ENCODE measurements at regions not wholly inside any gene's neighbourhood (a gene's known extent, or its start where the extent isn't known, plus 50 kb on each side); places are given as distances from the start of the nearest gene placed in this dataset.

DNA sequence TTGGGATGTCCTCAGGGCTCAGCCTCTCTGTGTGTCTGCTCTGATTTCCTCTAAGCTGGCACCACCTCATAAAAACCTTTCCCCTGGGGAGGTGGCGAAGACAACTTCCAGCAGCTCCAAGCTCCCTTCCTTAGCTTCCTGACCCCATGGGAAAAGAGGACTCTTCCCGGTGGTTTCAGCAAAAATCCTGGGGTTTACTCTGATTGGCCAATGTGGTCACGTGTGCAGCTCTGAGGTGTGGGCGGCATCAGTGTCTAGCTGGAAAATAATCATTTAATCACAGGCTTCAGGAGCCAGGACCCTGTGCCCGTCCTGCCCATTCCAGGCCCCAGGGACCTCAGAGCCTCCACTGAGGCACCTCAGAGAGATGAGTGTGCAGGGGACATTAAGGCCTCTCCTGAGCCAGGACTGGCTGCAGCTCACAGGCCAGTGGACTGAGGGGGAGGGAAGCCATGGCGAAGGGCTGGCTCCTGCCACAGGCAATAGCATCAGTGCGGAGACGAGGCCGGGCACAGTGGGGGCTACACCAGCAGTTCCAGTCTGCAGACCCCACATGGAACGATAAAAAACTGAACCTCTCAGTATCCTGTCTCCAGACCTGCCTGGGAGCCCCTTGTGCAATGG lies 104.1 kb downstream of the TPRA1 start:
- H3K36me3 ChIP-seq (ENCODE audit: control insufficient read depth in 1 of 2, insufficient read depth in 2 of 2, low read length in 1 of 2) = no peaks in the 10 kb centered on the region
- no peak overlapping the region for H3K4me3 ChIP-seq (ENCODE audit: low read length in 2 of 2)
- H3K4me1 ChIP-seq (ENCODE audit: control insufficient read depth in 1 of 2, insufficient read depth in 2 of 2, low read length in 2 of 2) = no peaks in the 10 kb centered on the region
- 87 to 89% methylated on average over 10 of the region's 10 CpGs for WGBS, 2 donors
- DNase-seq (peak in 1 of 2 donors; percentile 44), ATAC-seq (ENCODE audit: low FRiP score) (no peak)
- H3K27ac ChIP-seq (ENCODE audit: low read depth in 1 of 2, low read length in 2 of 2) = no peak overlapping the region
- H3K27me3 ChIP-seq (ENCODE audit: control insufficient read depth in 1 of 2, insufficient read depth in 2 of 2, low read length in 1 of 2) = no peaks in the 10 kb centered on the region
- intact Hi-C loops (cut with DNase I) = no loop called here
- no peaks in the 10 kb centered on the region for H3K9me3 ChIP-seq (ENCODE audit: control insufficient read depth, low read length)

DNA sequence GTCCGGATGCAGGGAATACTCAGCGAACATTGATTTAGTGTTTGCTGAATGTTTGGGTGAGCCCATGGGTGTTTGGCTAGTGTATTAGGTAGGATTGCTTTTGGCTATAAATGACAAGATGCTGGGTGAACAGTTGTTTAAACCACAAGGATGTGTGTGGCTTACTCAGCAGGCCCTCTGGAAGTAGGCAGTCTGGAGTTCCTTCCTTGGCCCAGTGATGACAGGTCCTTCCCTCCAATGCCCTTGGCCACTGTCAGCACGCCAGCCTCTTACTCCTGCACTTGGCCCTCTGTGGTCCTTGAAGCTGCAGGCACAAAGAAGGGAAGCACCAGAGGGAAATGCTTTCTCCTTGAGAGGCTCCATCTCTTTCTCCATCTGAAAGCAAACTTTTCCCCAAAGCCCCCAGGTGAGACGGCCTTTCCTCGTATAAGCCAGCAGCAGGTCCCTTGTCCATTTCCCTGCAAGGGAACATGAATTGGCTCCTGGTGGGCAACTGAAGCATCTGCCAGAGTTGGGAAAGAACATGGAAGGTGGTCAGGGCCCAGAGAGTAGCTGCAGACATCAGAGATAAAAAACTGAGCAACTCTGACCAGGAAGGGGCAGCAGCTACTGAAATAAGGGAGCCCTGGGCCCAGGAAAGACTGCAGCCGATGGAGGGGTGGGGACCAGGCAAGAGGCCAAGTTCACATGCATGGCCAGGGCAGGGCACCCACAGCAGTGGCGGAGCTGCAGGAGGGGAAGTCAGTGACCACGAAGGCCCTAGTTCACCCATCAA lies 105.0 kb downstream of the TPRA1 start:
- Histone ChIP-seq H3K36me3 (ENCODE audit: control insufficient read depth in 1 of 2, insufficient read depth in 2 of 2, low read length in 1 of 2) (no peaks in the 10 kb centered on the region), H3K27ac (ENCODE audit: low read depth in 1 of 2, low read length in 2 of 2) (no peak overlapping the region), H3K4me3 (ENCODE audit: low read length in 2 of 2) (no peak overlapping the region), H3K4me1 (ENCODE audit: control insufficient read depth in 1 of 2, insufficient read depth in 2 of 2, low read length in 2 of 2) (no peaks in the 10 kb centered on the region), H3K27me3 (ENCODE audit: control insufficient read depth in 1 of 2, insufficient read depth in 2 of 2, low read length in 1 of 2) (no peaks in the 10 kb centered on the region), H3K9me3 (ENCODE audit: control insufficient read depth, low read length) (no peaks in the 10 kb centered on the region)
- DNase-seq (peak in 1 of 2 donors; percentile 44), ATAC-seq (ENCODE audit: low FRiP score) (no peak)
- intact Hi-C loops (cut with DNase I) = no loop called here
- WGBS, 2 donors = 89 to 90% methylated on average over 8 of the region's 8 CpGs

DNA sequence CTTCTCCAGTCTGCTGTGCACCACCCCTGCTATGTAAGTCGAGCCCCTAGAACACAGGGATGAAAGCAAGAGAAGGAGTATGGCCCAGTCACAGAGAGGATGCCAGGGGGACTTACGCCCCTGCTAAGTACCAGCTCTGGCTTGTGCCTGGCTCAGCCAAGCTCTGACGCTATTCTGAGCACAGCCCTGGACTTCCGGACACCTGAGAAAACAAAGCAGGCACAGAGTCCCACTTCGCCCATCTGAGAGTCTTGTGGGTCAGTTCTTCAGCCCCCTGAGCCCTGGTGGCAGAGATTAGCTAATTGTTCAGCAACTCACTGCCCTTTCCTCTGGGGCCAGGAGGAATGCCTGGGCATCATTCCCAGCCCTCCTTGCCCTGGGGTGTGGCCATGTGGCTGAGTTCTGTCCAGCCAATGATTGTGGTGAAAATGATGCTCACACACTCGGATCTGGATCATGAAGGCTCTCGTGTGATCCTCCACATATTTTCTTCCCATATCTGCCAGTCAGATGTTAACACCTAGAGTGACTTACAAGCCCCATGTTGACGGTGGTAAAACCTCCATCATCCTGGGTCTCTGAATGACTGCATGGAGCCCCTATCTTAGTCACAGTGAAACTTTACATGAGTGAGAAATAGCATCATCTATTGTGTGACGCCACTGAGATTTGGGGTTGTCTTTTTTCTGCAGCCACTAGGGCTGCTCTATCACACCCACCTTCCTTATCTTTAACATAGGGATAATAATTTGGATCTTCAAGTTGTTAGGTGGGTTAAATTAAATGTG lies 105.7 kb downstream of the TPRA1 start:
- Histone ChIP-seq H3K27ac (ENCODE audit: low read depth in 1 of 2, low read length in 2 of 2) (no peak overlapping the region), H3K4me3 (ENCODE audit: low read length in 2 of 2) (no peak overlapping the region), H3K36me3 (ENCODE audit: control insufficient read depth in 1 of 2, insufficient read depth in 2 of 2, low read length in 1 of 2) (no peaks in the 10 kb centered on the region), H3K4me1 (ENCODE audit: control insufficient read depth in 1 of 2, insufficient read depth in 2 of 2, low read length in 2 of 2) (no peaks in the 10 kb centered on the region), H3K27me3 (ENCODE audit: control insufficient read depth in 1 of 2, insufficient read depth in 2 of 2, low read length in 1 of 2) (no peaks in the 10 kb centered on the region), H3K9me3 (ENCODE audit: control insufficient read depth, low read length) (no peaks in the 10 kb centered on the region)
- DNase-seq (peak in 1 of 2 donors; percentile 22), ATAC-seq (ENCODE audit: low FRiP score) (no peak)
- WGBS, 2 donors = 35 to 44% methylated on average over 9 of the region's 9 CpGs
- intact Hi-C loops (cut with DNase I) = no loop called here

DNA sequence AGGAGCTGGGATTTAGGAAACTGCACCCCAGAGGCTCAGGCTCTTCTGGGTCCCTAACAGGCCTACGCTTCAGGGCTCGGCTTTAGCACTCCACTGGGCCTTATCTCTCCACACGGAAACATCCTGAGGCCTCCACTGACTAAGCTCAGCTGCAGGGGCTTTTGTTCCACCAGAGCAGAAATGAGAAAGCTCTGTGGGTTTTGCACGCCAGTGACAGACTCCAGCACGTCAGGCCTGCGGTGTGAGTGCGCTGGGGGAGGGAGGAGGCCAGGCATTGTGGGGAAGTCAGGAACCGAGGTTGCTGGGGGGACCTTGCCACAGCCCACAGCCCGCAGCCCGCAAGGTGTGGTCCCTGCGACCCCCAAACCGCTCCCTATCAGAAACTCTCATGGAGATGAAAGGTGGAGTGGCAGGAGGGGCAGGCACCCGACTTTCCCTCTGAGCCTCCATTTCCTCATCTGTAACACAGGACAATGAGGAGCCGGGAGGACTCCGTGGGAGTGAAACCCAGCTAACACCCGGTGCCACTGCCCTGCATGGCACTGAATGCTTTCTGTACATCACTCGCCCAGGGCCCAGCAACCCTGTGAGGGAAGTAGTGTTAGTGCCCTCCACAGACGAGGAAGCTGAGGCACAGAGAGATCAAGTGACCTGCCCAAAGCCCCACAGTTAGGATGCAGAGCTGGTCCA lies 106.5 kb downstream of the TPRA1 start:
- Histone ChIP-seq H3K4me3 (ENCODE audit: low read length in 2 of 2) (no peak overlapping the region), H3K27ac (ENCODE audit: low read depth in 1 of 2, low read length in 2 of 2) (no peak overlapping the region), H3K27me3 (ENCODE audit: control insufficient read depth in 1 of 2, insufficient read depth in 2 of 2, low read length in 1 of 2) (no peaks in the 10 kb centered on the region), H3K36me3 (ENCODE audit: control insufficient read depth in 1 of 2, insufficient read depth in 2 of 2, low read length in 1 of 2) (no peaks in the 10 kb centered on the region), H3K4me1 (ENCODE audit: control insufficient read depth in 1 of 2, insufficient read depth in 2 of 2, low read length in 2 of 2) (no peaks in the 10 kb centered on the region), H3K9me3 (ENCODE audit: control insufficient read depth, low read length) (no peaks in the 10 kb centered on the region)
- intact Hi-C loops (cut with DNase I) = no loop called here
- ATAC-seq (ENCODE audit: low FRiP score) = no peak
- DNase-seq = peak in 1 of 2 donors; percentile 40
- whole genome bisulfite sequencing, 2 donors = 83 to 85% methylated on average over 18 of the region's 18 CpGs

DNA sequence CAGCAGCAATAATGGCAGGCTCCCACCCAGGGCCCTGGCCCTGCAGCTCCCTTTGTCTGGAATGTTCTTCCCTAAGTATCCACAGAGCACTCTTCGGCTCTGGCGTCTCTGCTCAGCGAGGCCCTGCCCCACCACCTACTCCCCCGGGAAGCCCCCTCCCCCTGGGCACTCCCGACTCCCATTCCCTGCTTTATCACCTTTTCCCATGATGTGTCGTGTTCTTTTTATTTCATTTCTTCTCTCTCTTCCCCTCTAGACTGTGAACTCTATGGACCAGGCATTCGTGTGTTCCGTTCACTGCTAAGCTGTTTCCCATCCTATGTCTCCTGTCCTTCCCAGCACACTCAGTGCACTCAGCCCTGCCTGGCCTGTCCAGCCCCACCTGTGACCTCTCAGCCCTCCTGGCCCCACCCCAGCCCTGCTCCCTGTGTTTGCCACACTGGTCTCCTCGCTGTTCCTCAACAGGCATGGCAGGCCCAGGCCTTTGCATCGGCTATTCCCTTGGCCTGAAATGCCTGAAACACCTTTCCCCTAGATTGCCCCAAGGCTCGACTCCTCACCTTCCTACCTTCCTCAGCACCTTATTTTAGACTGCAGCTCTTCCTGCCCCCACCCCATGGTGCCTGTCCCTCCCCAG lies 107.4 kb downstream of the TPRA1 start:
- intact Hi-C loops (cut with DNase I) = no loop called here
- H3K27me3 ChIP-seq (ENCODE audit: control insufficient read depth in 1 of 2, insufficient read depth in 2 of 2, low read length in 1 of 2) = no peaks in the 10 kb centered on the region
- 90 to 91% methylated on average over 10 to 11 of the region's 11 CpGs for WGBS, 2 donors
- DNase-seq (peak in 1 of 2 donors; percentile 58), ATAC-seq (ENCODE audit: low FRiP score) (no peak)
- H3K4me3 ChIP-seq (ENCODE audit: low read length in 2 of 2) = no peak overlapping the region
- no peaks in the 10 kb centered on the region for H3K4me1 ChIP-seq (ENCODE audit: control insufficient read depth in 1 of 2, insufficient read depth in 2 of 2, low read length in 2 of 2)
- H3K27ac ChIP-seq (ENCODE audit: low read depth in 1 of 2, low read length in 2 of 2) = no peak overlapping the region
- H3K9me3 ChIP-seq (ENCODE audit: control insufficient read depth, low read length) = no peaks in the 10 kb centered on the region
- no peaks in the 10 kb centered on the region for H3K36me3 ChIP-seq (ENCODE audit: control insufficient read depth in 1 of 2, insufficient read depth in 2 of 2, low read length in 1 of 2)

DNA sequence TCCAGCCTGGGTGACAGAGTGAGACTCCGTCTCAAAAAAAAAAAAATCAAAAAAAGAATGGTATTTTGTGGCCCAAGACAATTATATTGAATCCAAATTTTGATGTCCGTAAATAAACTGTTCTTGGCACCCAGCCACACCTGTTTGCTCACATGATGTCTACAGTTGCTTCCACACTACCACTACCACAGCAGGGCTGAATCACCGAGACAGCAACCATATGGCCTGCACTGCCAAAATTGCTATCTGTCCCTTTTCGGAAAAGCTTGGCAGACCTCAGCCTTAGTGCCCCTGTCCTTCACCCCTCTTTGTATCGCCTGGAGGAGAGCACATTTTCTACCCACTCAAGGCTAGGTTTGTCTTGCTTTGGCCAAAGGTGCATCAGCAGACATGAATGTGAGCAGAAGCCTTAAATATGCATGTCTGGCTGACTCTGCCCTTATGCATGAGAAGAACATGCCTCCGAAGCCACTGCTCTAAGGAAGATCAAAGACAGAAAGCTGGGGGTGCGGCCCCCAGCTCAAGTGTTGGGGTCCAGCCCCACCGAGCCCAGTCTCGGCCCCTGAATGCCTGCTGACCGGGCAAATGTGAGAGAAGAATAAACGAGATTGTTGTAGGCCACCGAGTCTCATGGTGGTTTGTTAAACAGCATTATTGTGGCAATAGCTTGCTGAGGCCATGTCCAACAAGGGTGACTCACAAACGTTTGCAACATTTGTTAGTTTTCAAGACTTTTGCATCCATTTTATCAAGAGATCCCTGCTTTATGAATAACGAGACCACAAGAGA lies 108.1 kb downstream of the TPRA1 start:
- Histone ChIP-seq H3K36me3 (ENCODE audit: control insufficient read depth in 1 of 2, insufficient read depth in 2 of 2, low read length in 1 of 2) (no peaks in the 10 kb centered on the region), H3K4me3 (ENCODE audit: low read length in 2 of 2) (no peak overlapping the region), H3K27me3 (ENCODE audit: control insufficient read depth in 1 of 2, insufficient read depth in 2 of 2, low read length in 1 of 2) (no peaks in the 10 kb centered on the region), H3K27ac (ENCODE audit: low read depth in 1 of 2, low read length in 2 of 2) (no peak overlapping the region), H3K9me3 (ENCODE audit: control insufficient read depth, low read length) (no peaks in the 10 kb centered on the region), H3K4me1 (ENCODE audit: control insufficient read depth in 1 of 2, insufficient read depth in 2 of 2, low read length in 2 of 2) (no peaks in the 10 kb centered on the region)
- no peak for ATAC-seq (ENCODE audit: low FRiP score)
- intact Hi-C loops (cut with DNase I) = no loop called here
- WGBS, 2 donors = 89% methylated on average over 14 of the region's 14 CpGs
- DNase-seq = peak in 1 of 2 donors; percentile 25

DNA sequence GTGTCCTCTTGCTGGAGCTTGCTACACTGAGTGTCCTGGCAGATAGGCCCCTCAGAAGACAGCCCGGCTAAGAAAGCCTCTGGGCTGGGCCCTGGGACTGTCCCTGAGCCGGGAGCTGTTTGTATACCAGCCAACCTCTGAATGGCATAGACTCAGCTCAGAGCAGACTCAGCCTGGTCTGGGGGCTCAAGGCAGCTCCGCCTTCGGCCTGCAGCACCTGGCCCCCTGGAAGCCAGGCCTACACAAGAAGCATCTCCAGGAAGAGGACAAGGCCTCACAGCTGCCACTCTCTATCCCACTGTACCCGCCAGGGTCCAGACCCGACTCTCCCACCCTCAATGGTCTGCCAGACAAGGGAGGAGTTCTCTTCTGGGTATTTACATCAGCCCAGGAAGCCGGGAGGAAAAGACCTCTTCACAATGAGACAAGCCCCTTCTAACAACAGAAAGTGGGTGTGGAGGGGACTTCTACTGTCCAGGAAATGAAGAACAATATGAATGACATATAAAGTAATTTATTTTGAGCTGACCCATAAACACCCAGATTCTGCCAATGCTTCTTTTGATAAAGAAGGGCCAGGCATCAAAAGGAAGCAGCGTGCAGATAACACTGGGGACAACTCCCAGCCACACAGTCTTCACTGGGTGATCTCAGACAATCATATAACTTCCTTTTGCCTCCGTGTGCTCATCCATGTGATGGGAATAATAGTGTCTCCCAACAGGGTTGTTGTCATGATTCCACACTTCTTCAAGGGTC lies 110.2 kb downstream of the TPRA1 start:
- Histone ChIP-seq H3K27ac (ENCODE audit: low read depth in 1 of 2, low read length in 2 of 2) (no peak overlapping the region), H3K9me3 (ENCODE audit: control insufficient read depth, low read length) (no peaks in the 10 kb centered on the region), H3K27me3 (ENCODE audit: control insufficient read depth in 1 of 2, insufficient read depth in 2 of 2, low read length in 1 of 2) (no peaks in the 10 kb centered on the region), H3K4me3 (ENCODE audit: low read length in 2 of 2) (no peak overlapping the region), H3K4me1 (ENCODE audit: control insufficient read depth in 1 of 2, insufficient read depth in 2 of 2, low read length in 2 of 2) (no peaks in the 10 kb centered on the region), H3K36me3 (ENCODE audit: control insufficient read depth in 1 of 2, insufficient read depth in 2 of 2, low read length in 1 of 2) (no peaks in the 10 kb centered on the region)
- intact Hi-C loops (cut with DNase I) = no loop called here
- DNase-seq (peak in 1 of 2 donors; percentile 49), ATAC-seq (ENCODE audit: low FRiP score) (no peak)
- WGBS, 2 donors = 88 to 89% methylated on average over 9 of the region's 9 CpGs
